HFFc6 (cell line): ENCODE measurements at regions not wholly inside any gene's neighbourhood (a gene's known extent, or its start where the extent isn't known, plus 50 kb on each side); places are given as distances from the start of the nearest gene placed in this dataset.

ENCODE experiments used
- DNase-seq: peaks from one replicate; pipeline ENCODE4 v3.0.0-alpha.2; 2018
- H3K27ac Mint-ChIP-seq: 2 replicates; pipeline ENCODE4 v1.8.0; 2020; ENCODE audit warnings: mild to moderate bottlenecking, mixed read lengths
- H3K27me3 Mint-ChIP-seq: 2 replicates; pipeline ENCODE4 v1.8.0; 2021; ENCODE audit warnings: mild to moderate bottlenecking, moderate library complexity, mixed read lengths; ENCODE audit not compliant: insufficient read depth
- H3K36me3 Mint-ChIP-seq: 2 replicates; pipeline ENCODE4 v1.8.0; 2021; ENCODE audit warnings: low read depth, mixed read lengths
- H3K4me1 Mint-ChIP-seq: 2 replicates; pipeline ENCODE4 v1.8.0; 2020; ENCODE audit warnings: low read depth, mixed read lengths
- H3K4me3 Mint-ChIP-seq: 2 replicates; pipeline ENCODE4 v1.8.0; 2020; ENCODE audit warnings: mild to moderate bottlenecking, moderate library complexity, mixed read lengths
- H3K9me3 Mint-ChIP-seq: 2 replicates; pipeline ENCODE4 v1.8.0; 2020; ENCODE audit warnings: mild to moderate bottlenecking, mixed read lengths
- TF ChIP-seq, protein P1 (sequence below): fragments of 200-600 bp; sonication (generic); IDR thresholded peaks from 2 replicates; pipeline ENCODE4 v1.5.0; 2021; ENCODE audit warnings: antibody characterized with exemption, mild to moderate bottlenecking

DNA sequence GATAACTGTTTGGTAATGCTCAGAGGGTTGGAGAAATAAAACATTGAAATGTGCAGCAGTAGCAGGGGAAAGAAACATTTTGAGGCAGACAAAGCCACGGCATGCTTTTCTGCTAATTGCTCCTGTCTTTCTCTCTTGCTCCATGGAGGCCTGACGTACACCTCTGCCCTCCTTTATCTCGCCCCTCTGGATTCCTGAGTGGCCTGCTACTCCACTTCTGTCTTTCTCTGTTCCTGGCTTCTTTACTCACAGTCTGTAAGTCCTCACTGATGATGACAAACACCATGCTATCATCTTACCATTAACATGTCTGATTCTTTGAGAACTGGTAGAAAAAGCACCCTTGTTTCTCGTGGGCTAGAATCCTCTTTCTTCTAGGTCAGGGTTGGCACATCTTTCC is 392.9 kb downstream of the MEIS1 start:
- H3K36me3 Mint-ChIP-seq = no peaks in the 10 kb centered on the region
- TF ChIP-seq, protein P1, sequence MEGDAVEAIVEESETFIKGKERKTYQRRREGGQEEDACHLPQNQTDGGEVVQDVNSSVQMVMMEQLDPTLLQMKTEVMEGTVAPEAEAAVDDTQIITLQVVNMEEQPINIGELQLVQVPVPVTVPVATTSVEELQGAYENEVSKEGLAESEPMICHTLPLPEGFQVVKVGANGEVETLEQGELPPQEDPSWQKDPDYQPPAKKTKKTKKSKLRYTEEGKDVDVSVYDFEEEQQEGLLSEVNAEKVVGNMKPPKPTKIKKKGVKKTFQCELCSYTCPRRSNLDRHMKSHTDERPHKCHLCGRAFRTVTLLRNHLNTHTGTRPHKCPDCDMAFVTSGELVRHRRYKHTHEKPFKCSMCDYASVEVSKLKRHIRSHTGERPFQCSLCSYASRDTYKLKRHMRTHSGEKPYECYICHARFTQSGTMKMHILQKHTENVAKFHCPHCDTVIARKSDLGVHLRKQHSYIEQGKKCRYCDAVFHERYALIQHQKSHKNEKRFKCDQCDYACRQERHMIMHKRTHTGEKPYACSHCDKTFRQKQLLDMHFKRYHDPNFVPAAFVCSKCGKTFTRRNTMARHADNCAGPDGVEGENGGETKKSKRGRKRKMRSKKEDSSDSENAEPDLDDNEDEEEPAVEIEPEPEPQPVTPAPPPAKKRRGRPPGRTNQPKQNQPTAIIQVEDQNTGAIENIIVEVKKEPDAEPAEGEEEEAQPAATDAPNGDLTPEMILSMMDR = no peak
- H3K27ac Mint-ChIP-seq = no peak overlapping the region
- peaks cover 3% of the 10 kb centered on the region for H3K4me1 Mint-ChIP-seq
- no peak overlapping the region for H3K4me3 Mint-ChIP-seq
- no peaks in the 10 kb centered on the region for H3K9me3 Mint-ChIP-seq
- H3K27me3 Mint-ChIP-seq = no peaks in the 10 kb centered on the region; the same call in 1 of the 2 replicates
- DNase-seq = no peak

DNA sequence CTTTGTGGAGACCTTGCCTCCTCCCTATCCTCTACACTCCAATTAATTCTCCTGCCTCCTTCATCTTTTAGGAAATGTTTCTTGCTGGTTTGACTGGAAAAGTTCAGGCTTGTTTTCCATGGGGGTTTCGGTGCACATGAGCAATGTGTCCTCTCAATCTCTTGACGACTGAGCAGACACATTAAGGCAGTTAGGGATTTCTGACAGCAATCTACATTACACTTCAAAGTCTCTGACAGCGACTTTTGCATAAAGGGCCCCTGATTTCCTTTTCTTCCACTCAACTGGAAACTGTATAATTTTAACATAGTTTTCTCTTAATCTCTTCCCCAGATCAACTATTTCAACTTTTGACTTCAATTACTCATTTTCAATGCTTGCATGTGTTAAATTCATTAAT is 394.0 kb downstream of the MEIS1 start:
- TF ChIP-seq, protein P1 = no peak

DNA sequence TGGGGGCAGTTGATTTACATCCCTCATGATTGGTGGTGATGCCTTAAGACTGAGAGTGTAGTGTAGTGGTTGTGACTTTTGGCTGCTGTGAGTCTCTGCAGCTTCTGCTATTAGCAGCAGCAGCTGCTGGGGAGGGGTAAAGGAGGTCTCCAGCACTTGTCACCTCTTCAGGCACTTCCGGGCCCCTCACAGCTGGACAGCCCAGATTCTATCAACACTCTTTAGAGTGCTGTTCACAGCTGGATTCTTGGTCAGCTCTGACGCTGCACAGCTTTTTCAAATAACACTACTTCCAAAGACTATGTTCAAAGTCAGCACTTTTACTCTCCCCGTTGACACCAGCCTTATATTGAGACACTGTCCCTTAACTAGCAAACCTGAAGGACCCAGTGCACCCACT is 396.0 kb downstream of the MEIS1 start:
- TF ChIP-seq, protein P1 = no peak
- no peak overlapping the region for H3K4me3 Mint-ChIP-seq
- H3K9me3 Mint-ChIP-seq = no peaks in the 10 kb centered on the region
- H3K27ac Mint-ChIP-seq = no peak overlapping the region
- DNase-seq = no peak
- H3K27me3 Mint-ChIP-seq = no peaks in the 10 kb centered on the region; the same call in 1 of the 2 replicates
- peaks cover 8% of the 10 kb centered on the region for H3K4me1 Mint-ChIP-seq
- no peaks in the 10 kb centered on the region for H3K36me3 Mint-ChIP-seq

More for the DNA sequence above, 394.0 kb downstream of the MEIS1 start:
- no peak overlapping the region for H3K27ac Mint-ChIP-seq
- H3K27me3 Mint-ChIP-seq = no peaks in the 10 kb centered on the region; the same call in 1 of the 2 replicates
- peaks cover 8% of the 10 kb centered on the region for H3K4me1 Mint-ChIP-seq
- no peak for DNase-seq
- no peaks in the 10 kb centered on the region for H3K9me3 Mint-ChIP-seq
- no peak overlapping the region for H3K4me3 Mint-ChIP-seq
- no peaks in the 10 kb centered on the region for H3K36me3 Mint-ChIP-seq

DNA sequence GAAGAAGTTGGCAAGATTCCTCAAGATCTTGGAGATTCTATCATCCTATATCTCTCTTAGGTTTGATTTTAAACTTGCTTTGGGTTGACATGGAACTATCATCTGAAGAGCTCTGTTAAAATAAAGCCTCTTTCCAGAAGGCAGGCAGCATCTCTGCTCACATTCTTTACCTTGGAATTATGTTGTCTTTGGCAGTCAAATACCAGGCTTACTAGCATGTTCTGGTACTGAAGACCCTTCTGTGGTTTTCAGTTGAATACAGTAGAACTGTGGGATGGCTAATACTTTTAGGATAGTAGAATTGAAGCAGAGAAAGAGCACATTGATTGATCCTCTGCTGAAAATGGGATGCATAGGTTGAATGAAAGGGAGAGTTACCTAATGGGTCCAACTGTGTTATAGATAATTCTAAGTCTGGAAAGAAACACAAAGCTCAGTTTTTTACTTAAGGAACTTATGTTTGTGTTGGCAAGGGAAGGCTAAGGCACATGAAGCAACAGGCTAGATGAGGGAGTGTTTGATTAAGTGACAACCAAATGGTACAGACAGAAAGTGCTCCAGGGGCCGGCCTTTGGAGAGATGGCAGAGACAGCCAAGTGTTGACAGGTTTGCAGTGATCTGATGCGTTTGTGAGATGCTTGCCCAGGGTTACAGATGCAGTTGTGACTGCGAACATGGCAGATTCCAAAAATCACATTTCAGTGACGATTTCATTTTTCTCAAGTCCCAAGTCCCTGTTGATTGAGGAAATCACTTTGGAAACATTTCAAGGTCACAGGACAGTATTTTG is 397.9 kb downstream of the MEIS1 start:
- Mint-ChIP-seq H3K27ac (no peak overlapping the region), H3K4me3 (no peak overlapping the region), H3K9me3 (no peaks in the 10 kb centered on the region), H3K27me3 (no peaks in the 10 kb centered on the region; the same call in 1 of the 2 replicates), H3K36me3 (no peaks in the 10 kb centered on the region), H3K4me1 (peaks cover 21% of the 10 kb centered on the region)
- TF ChIP-seq, protein P1 = no peak
- no peak for DNase-seq

DNA sequence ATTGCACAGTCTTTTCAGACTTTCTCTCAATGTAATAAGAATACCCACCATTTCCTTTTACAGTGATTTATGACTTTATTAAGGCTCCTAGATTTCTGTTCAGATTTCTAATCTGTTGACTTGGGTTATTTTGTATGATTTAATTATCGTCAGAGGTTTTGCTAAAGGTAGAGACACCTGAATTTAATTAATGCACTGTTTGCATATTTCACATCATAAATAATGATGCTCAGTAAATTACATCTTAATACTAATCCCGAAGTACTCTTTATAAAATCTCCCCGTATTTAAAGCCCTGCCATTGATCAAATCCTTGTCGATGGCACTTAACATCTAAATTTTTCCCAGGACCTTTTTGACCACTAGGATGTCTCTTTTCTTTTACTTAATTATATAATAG is 399.9 kb downstream of the MEIS1 start:
- Mint-ChIP-seq H3K27ac (no peak overlapping the region), H3K4me1 (peaks cover 38% of the 10 kb centered on the region), H3K27me3 (no peaks in the 10 kb centered on the region), H3K36me3 (no peaks in the 10 kb centered on the region), H3K9me3 (no peaks in the 10 kb centered on the region), H3K4me3 (no peak overlapping the region)
- no peak for DNase-seq
- TF ChIP-seq, protein P1 = no peak
